CD14-positive monocyte (primary cell): ENCODE measurements at regions not wholly inside any gene's neighbourhood (a gene's known extent, or its start where the extent isn't known, plus 50 kb on each side); places are given as distances from the start of the nearest gene placed in this dataset.
"Not testable (repeated sequence)": the region's sequence is repeated elsewhere in the genome, so short reads cannot be mapped to it uniquely, and the experiment has no call there.

Source experiments
- DNase-seq, 3 donors: peaks; one replicate each; pipeline ENCODE4 v3.0.0-alpha.2; 2011 to 2022
- H2AFZ ChIP-seq: 2 replicates; pipeline ENCODE4 v1.6.0; 2012; ENCODE audit warnings: mild to moderate bottlenecking, low read depth, low read length, inconsistent platforms; ENCODE audit not compliant: insufficient read depth, poor library complexity, severe bottlenecking
- H3K27ac ChIP-seq, 2 donors: 1 replicate in 1 of 2; 2 replicates in 1 of 2; pipeline ENCODE4 v1.5.1; 2012 to 2013; ENCODE audit warnings: low read length in 2 of 2, control low read depth in 1 of 2, inconsistent platforms in 1 of 2, low read depth in 1 of 2, mild to moderate bottlenecking in 1 of 2
- H3K27me3 ChIP-seq, 2 donors: one replicate each; pipeline versions ENCODE4 v1.6.0 to v1.6.1; 2011 to 2013; ENCODE audit warnings: low read length in 2 of 2; ENCODE audit not compliant: control insufficient read depth in 2 of 2, insufficient read depth in 2 of 2
- H3K36me3 ChIP-seq, 2 donors: replicated peaks in 1 of 2; 1 replicate in 1 of 2; 2 replicates in 1 of 2; pipeline versions ENCODE4 v1.5.1 to v1.6.1; 2012 to 2013; ENCODE audit warnings: low read length in 2 of 2, control low read depth in 1 of 2, inconsistent platforms in 1 of 2, mild to moderate bottlenecking in 1 of 2; ENCODE audit not compliant: insufficient read depth in 2 of 2, control insufficient read depth in 1 of 2
- H3K4me1 ChIP-seq, 2 donors: 1 replicate in 1 of 2; 2 replicates in 1 of 2; pipeline versions ENCODE4 v1.5.1 to v1.6.1; 2012 to 2013; ENCODE audit warnings: low read length in 2 of 2, control low read depth in 1 of 2, inconsistent platforms in 1 of 2, mild to moderate bottlenecking in 1 of 2, moderate library complexity in 1 of 2; ENCODE audit not compliant: insufficient read depth in 2 of 2, control insufficient read depth in 1 of 2
- H3K4me2 ChIP-seq: replicated peaks from 2 replicates; pipeline ENCODE3; 2012; ENCODE audit warnings: low read length, moderate library complexity, mild to moderate bottlenecking; ENCODE audit not compliant: poor library complexity, severe bottlenecking; ENCODE audit errors: extremely low read depth
- H3K4me3 ChIP-seq, 3 experiments: fragments of 200-600 bp in 1 of 3; sonication (generic) in 1 of 3; replicated peaks in 1 of 3; 1 replicate in 2 of 3; 2 replicates in 1 of 3; pipeline ENCODE4 v1.5.1; 2011 to 2013; ENCODE audit warnings: low read length in 3 of 3, mild to moderate bottlenecking in 3 of 3, control low read depth in 2 of 3, low read depth in 2 of 3, inconsistent platforms in 1 of 3, moderate library complexity in 1 of 3
- H3K79me2 ChIP-seq: 2 replicates; pipeline ENCODE4 v1.6.0; 2012; ENCODE audit warnings: mild to moderate bottlenecking, control low read depth, inconsistent platforms, low read length, moderate library complexity; ENCODE audit not compliant: insufficient read depth
- H3K9ac ChIP-seq: 2 replicates; pipeline ENCODE4 v1.6.0; 2017; ENCODE audit warnings: low read length, mild to moderate bottlenecking; ENCODE audit not compliant: insufficient read depth, poor library complexity, severe bottlenecking
- H3K9me3 ChIP-seq, 2 donors: replicated peaks in 1 of 2; 1 replicate in 1 of 2; 2 replicates in 1 of 2; pipeline versions ENCODE4 v1.5.1 to v1.6.1; 2012 to 2013; ENCODE audit warnings: low read length in 2 of 2, control low read depth in 1 of 2; ENCODE audit not compliant: control insufficient read depth in 1 of 2, insufficient read depth in 1 of 2
- H4K20me1 ChIP-seq: 2 replicates; pipeline ENCODE4 v1.6.0; 2012; ENCODE audit warnings: mild to moderate bottlenecking, low read length, control low read depth, moderate library complexity; ENCODE audit not compliant: insufficient read depth
- H3K27ac Mint-ChIP-seq, 7 donors: one replicate each; pipeline ENCODE4 v1.8.0; 2020; ENCODE audit warnings: mild to moderate bottlenecking in 7 of 7, mixed read lengths in 7 of 7, moderate library complexity in 6 of 7, inconsistent platforms in 2 of 7
- H3K27me3 Mint-ChIP-seq, 3 donors: one replicate each; pipeline ENCODE4 v1.8.0; 2021 to 2022; ENCODE audit warnings: low read depth in 3 of 3, mild to moderate bottlenecking in 3 of 3, mixed read lengths in 3 of 3, moderate library complexity in 3 of 3, inconsistent platforms in 1 of 3
- H3K36me3 Mint-ChIP-seq, 2 donors: one replicate each; pipeline ENCODE4 v1.8.0; 2020; ENCODE audit warnings: mixed read lengths in 2 of 2, inconsistent platforms in 1 of 2, mild to moderate bottlenecking in 1 of 2
- H3K4me1 Mint-ChIP-seq: one replicate; pipeline ENCODE4 v1.8.0; 2020; ENCODE audit warnings: mild to moderate bottlenecking, mixed read lengths
- H3K4me3 Mint-ChIP-seq, 2 donors: one replicate each; pipeline ENCODE4 v1.8.0; 2020; ENCODE audit warnings: mild to moderate bottlenecking in 2 of 2, mixed read lengths in 2 of 2, moderate library complexity in 1 of 2
- H3K9me3 Mint-ChIP-seq, 7 donors: one replicate each; pipeline ENCODE4 v1.8.0; 2020 to 2022; ENCODE audit warnings: mixed read lengths in 7 of 7, mild to moderate bottlenecking in 6 of 7, moderate library complexity in 6 of 7, inconsistent platforms in 2 of 7
- WGBS: methylation state at CpG from one replicate; pipeline ENCODE4 v1.1.5; 2013; ENCODE audit warnings: missing lambda C conversion rate; ENCODE audit not compliant: insufficient coverage; 5-methylcytosine and 5-hydroxymethylcytosine counted together
- intact Hi-C, 2 donors: fragments of 100-400 bp; cut with micrococcal nuclease; formaldehyde crosslinking; loops; one replicate each; pipeline versions ENCODE4 v1.15.0 to v1.15.1; 2023

- H3K4me2 ChIP-seq, H3K4me1 Mint-ChIP-seq, H3K36me3 ChIP-seq, H3K79me2 ChIP-seq, H3K9me3 ChIP-seq, H2AFZ ChIP-seq, H3K27me3 Mint-ChIP-seq, H3K36me3 Mint-ChIP-seq, DNase-seq, H3K27ac ChIP-seq, intact Hi-C loops, H3K27me3 ChIP-seq, H3K27ac Mint-ChIP-seq, H3K4me3 ChIP-seq, H3K9ac ChIP-seq, H3K4me3 Mint-ChIP-seq, H3K4me1 ChIP-seq, H4K20me1 ChIP-seq: not testable (repeated sequence)
- no CpG with 5 or more reads among the region's 4 CpGs for WGBS
- peaks cover 4 to 14% (median 8%) of the 10 kb centered on the region in 7 donors for H3K9me3 Mint-ChIP-seq
Measured at GRCh38 chr18:12179029-12179428, 75.1 kb upstream of the CIDEA start.

DNA sequence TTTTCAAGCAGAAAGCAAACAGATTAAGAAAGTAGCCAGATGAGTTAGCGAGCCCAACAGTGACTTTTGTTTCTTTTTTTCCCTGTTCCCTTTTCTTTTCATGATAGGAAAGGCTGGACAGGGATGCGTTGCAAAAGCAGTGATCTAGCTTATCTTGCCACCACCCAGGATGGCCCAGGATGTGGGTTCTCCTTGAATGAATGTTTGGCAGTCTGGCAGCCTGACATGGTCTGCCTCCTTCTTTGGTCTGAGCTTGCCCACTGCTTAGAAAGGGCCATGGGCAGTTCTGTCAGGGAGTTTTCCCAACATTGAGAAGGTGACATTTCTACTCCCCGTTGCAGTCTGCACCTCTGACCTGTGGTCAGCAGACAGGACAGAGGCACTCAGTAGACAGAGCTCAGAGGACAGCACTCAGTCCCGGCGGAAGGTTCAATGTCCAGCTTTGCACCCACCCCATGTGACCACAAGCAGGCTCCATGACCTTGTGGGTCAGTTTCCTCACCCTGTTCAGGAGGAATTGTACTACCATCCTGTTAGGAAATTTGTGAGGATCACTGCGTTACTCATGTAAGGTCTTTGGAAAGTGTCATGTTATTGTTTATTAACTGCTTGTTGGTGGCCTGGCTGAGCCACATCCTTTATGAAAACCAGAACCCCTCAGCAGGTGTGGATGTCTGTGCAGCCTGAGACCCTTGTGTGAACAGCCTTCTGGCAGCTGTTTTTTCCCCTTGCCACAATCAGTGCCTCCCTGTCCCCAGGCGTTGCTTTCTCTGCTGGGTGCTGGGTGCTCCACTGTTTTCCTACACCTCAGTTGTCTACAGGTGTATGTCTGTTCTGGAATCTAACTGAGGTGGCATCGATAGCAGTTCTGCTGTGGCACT lies 74.2 kb upstream of the CIDEA start:
- H3K79me2 ChIP-seq, H3K4me2 ChIP-seq, H2AFZ ChIP-seq, H3K27ac Mint-ChIP-seq, H3K9me3 ChIP-seq, intact Hi-C loops, H3K4me3 Mint-ChIP-seq, DNase-seq, H3K27ac ChIP-seq, H3K36me3 ChIP-seq, H3K4me1 Mint-ChIP-seq, H3K27me3 Mint-ChIP-seq, H4K20me1 ChIP-seq, H3K9ac ChIP-seq, H3K36me3 Mint-ChIP-seq, H3K27me3 ChIP-seq, H3K4me3 ChIP-seq, H3K4me1 ChIP-seq: not testable (repeated sequence)
- H3K9me3 Mint-ChIP-seq, result peaks cover 0 to 14% (median 6%) of the 10 kb centered on the region in 7 donors
- WGBS, result no CpG with 5 or more reads among the region's 8 CpGs

DNA sequence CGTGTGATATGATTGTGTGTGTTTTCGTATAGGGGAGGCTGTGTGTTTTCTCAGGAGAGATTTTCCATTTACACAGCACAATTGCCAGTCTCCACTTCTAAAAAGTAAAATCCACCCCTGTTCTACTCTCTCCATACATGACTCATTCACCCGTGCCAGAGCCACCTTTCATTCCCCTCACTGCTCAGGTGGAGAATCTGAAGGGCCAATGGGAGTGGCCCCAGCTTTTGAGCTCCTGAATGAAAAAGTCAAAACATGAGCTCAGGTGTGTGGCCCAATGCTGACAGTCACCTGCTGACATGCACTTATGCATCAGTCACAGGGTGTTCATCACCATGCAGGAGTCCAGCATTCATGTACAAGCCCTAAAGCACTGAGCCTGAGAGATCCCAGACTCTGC lies 55.4 kb upstream of the CIDEA start:
- intact Hi-C loops, H3K27me3 Mint-ChIP-seq, H3K79me2 ChIP-seq, H3K36me3 ChIP-seq, H3K4me1 Mint-ChIP-seq, H3K4me3 ChIP-seq, H3K9me3 ChIP-seq, H3K9ac ChIP-seq, H2AFZ ChIP-seq, H3K27ac ChIP-seq, H3K4me2 ChIP-seq, H3K9me3 Mint-ChIP-seq, DNase-seq, H4K20me1 ChIP-seq, H3K4me3 Mint-ChIP-seq, H3K27ac Mint-ChIP-seq, H3K27me3 ChIP-seq, H3K36me3 Mint-ChIP-seq, H3K4me1 ChIP-seq: not testable (repeated sequence)
- WGBS, result no CpG with 5 or more reads among the region's 3 CpGs

DNA sequence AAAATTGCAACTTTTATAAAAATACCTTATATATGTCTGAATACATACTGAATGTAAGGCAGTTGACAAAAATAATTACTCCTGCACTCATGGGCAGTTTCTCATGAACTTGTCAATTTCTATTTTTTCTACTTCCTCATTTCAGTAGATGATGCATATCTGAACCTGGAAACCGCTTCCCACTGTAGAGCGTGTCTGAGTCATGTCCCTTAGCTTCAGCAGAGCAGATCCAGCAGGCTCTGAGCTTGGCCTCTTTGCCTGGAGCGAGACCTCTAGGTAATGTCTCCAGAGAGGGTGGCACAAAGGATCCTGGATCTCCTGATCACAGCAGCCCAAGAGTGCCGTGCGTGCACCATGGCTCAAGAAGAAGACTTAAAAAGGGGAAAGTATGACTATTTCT lies 54.0 kb upstream of the CIDEA start:
- H4K20me1 ChIP-seq, H2AFZ ChIP-seq, H3K27me3 ChIP-seq, H3K4me2 ChIP-seq, H3K27me3 Mint-ChIP-seq, H3K4me3 ChIP-seq, H3K36me3 ChIP-seq, H3K4me1 ChIP-seq, H3K79me2 ChIP-seq, H3K4me3 Mint-ChIP-seq, H3K27ac Mint-ChIP-seq, H3K9me3 Mint-ChIP-seq, H3K9me3 ChIP-seq, H3K4me1 Mint-ChIP-seq, H3K36me3 Mint-ChIP-seq, intact Hi-C loops, H3K27ac ChIP-seq, H3K9ac ChIP-seq: not testable (repeated sequence)
- WGBS, result 0% methylated on average over 1 of the region's 5 CpGs
- peak; percentile 1 to 17 (median 3) for DNase-seq
